IMR-90 (cell line): ENCODE measurements at regions not wholly inside any gene's neighbourhood (a gene's known extent, or its start where the extent isn't known, plus 50 kb on each side); places are given as distances from the start of the nearest gene placed in this dataset.

ENCODE experiments used
- ATAC-seq: fragments of 200-7000 bp; cut with Tn5 transposase; 2 replicates; pipeline ENCODE4 v1.9.1; 2020; ENCODE audit warnings: low read depth, mild to moderate bottlenecking, moderate library complexity
- BruUV-seq: library from RNA; stranded (reverse); fragments of 400-500 nt; replicated peaks from 2 replicates; lab custom pipeline; 2021; lab: Mats Ljungman, UMichigan
- CTCF ChIA-PET: fragments of 300-600 bp; formaldehyde crosslinking; extraction: SDS; loops from one replicate; lab custom pipeline; 2021; ENCODE audit warnings: antibody characterized with exemption; lab: Yijun Ruan, JAX
- POLR2A ChIA-PET: fragments of 300-600 bp; sonication (Branson Sonifier 250); formaldehyde crosslinking; loops from one replicate; lab custom pipeline; 2022; ENCODE audit warnings: antibody characterized with exemption; ENCODE audit not compliant: unreplicated experiment; lab: Charles Lee
- DNase-seq: peaks from one replicate; pipeline ENCODE4 v3.0.0; 2013
- H2AFZ ChIP-seq: replicated peaks from 2 replicates; pipeline ENCODE3; 2013; ENCODE audit warnings: low read length, mild to moderate bottlenecking; ENCODE audit not compliant: poor library complexity
- H2AK5ac ChIP-seq: 2 replicates; pipeline ENCODE4 v1.6.1; 2013; ENCODE audit warnings: low read depth, low read length, inconsistent platforms
- H2AK9ac ChIP-seq: replicated peaks from 2 replicates; pipeline ENCODE3; 2013; ENCODE audit warnings: mild to moderate bottlenecking, low read depth, low read length, moderate library complexity; ENCODE audit not compliant: poor library complexity
- H2BK120ac ChIP-seq: 2 replicates; pipeline ENCODE4 v1.6.1; 2013; ENCODE audit warnings: low read depth, low read length, inconsistent platforms
- H2BK15ac ChIP-seq: 3 replicates; pipeline ENCODE4 v1.6.1; 2013; ENCODE audit warnings: low read depth, low read length, inconsistent platforms
- H2BK20ac ChIP-seq: 2 replicates; pipeline ENCODE4 v1.6.1; 2013; ENCODE audit warnings: low read depth, mild to moderate bottlenecking, inconsistent platforms, low read length, moderate library complexity
- H2BK5ac ChIP-seq: 2 replicates; pipeline ENCODE4 v1.6.1; 2013; ENCODE audit warnings: mild to moderate bottlenecking, low read depth, low read length, inconsistent platforms; ENCODE audit not compliant: poor library complexity, severe bottlenecking
- H3K14ac ChIP-seq: replicated peaks from 2 replicates; pipeline ENCODE4 v1.6.1; 2013; ENCODE audit warnings: low read depth, low read length, inconsistent platforms
- H3K18ac ChIP-seq: 2 replicates; pipeline ENCODE4 v1.6.1; 2013; ENCODE audit warnings: low read depth, low read length, control low read depth
- H3K23ac ChIP-seq: 2 replicates; pipeline ENCODE4 v1.6.1; 2013; ENCODE audit warnings: low read depth, low read length, inconsistent platforms
- H3K27ac ChIP-seq: 2 replicates; pipeline ENCODE4 v1.5.1; 2013; ENCODE audit warnings: mild to moderate bottlenecking, control low read depth, low read length; ENCODE audit not compliant: insufficient read depth
- H3K27me3 ChIP-seq: 2 replicates; pipeline ENCODE4 v1.6.1; 2013; ENCODE audit warnings: low read length; ENCODE audit not compliant: control insufficient read depth, insufficient read depth
- H3K36me3 ChIP-seq: 2 replicates; pipeline ENCODE4 v1.6.1; 2013; ENCODE audit warnings: low read length, mixed read lengths; ENCODE audit not compliant: control insufficient read depth, insufficient read depth
- H3K4ac ChIP-seq: 2 replicates; pipeline ENCODE4 v1.6.1; 2013; ENCODE audit warnings: low read depth, low read length, inconsistent platforms
- H3K4me1 ChIP-seq: 2 replicates; pipeline ENCODE4 v1.6.1; 2013; ENCODE audit warnings: low read length, mixed read lengths; ENCODE audit not compliant: control insufficient read depth, insufficient read depth
- H3K4me2 ChIP-seq: 2 replicates; pipeline ENCODE4 v1.6.1; 2013; ENCODE audit warnings: low read depth, mild to moderate bottlenecking, control low read depth, low read length, moderate library complexity
- H3K4me3 ChIP-seq: 2 replicates; pipeline ENCODE4 v1.5.1; 2013; ENCODE audit warnings: low read depth, mild to moderate bottlenecking, control low read depth, low read length, moderate library complexity; ENCODE audit not compliant: insufficient read depth
- H3K56ac ChIP-seq: 2 replicates; pipeline ENCODE4 v1.6.1; 2013; ENCODE audit warnings: low read length, inconsistent platforms; ENCODE audit not compliant: insufficient read depth; ENCODE audit errors: extremely low read depth
- H3K79me1 ChIP-seq, 2 experiments: 2 replicates each; pipeline ENCODE4 v1.6.1; 2013; ENCODE audit warnings: low read length in 2 of 2, inconsistent platforms in 1 of 2, low read depth in 1 of 2
- H3K9ac ChIP-seq: 2 replicates; pipeline ENCODE4 v1.6.1; 2013; ENCODE audit warnings: low read depth, low read length, control low read depth
- H3K9me1 ChIP-seq: 2 replicates; pipeline ENCODE4 v1.6.1; 2013; ENCODE audit warnings: low read length, inconsistent platforms; ENCODE audit not compliant: insufficient read depth
- H3K9me3 ChIP-seq: 2 replicates; pipeline ENCODE4 v1.6.1; 2013; ENCODE audit warnings: low read length; ENCODE audit not compliant: control insufficient read depth, insufficient read depth
- H4K20me1 ChIP-seq: 2 replicates; pipeline ENCODE4 v1.6.1; 2013; ENCODE audit warnings: low read length, inconsistent platforms; ENCODE audit not compliant: insufficient read depth
- H4K5ac ChIP-seq: 2 replicates; pipeline ENCODE4 v1.6.1; 2013; ENCODE audit warnings: mild to moderate bottlenecking, low read depth, low read length, control low read depth
- H4K8ac ChIP-seq, 2 experiments: 2 replicates each; pipeline ENCODE4 v1.6.1; 2013; ENCODE audit warnings: low read depth in 2 of 2, low read length in 2 of 2, control low read depth in 1 of 2, inconsistent platforms in 1 of 2
- H4K91ac ChIP-seq: 2 replicates; pipeline ENCODE4 v1.6.1; 2013; ENCODE audit warnings: low read depth, low read length, inconsistent platforms; ENCODE audit not compliant: insufficient read depth
- BHLHE40 ChIP-seq: fragments of 150-350 bp; IDR thresholded peaks from 2 replicates; pipeline ENCODE4 v1.6.1; 2016; ENCODE audit warnings: mild to moderate bottlenecking, low read depth, low read length
- CEBPB ChIP-seq: IDR thresholded peaks from 2 replicates; pipeline ENCODE4 v1.6.1; 2012; ENCODE audit warnings: low read depth, low read length, improper control_type of control experiment
- CHD1 ChIP-seq: IDR thresholded peaks from 2 replicates; pipeline ENCODE4 v1.6.1; 2012; ENCODE audit warnings: low read depth, low read length, improper control_type of control experiment
- CTCF ChIP-seq: conservative IDR thresholded peaks from 2 replicates; pipeline ENCODE4 v1.5.1; 2012; ENCODE audit warnings: mild to moderate bottlenecking, low read depth, low read length, improper control_type of control experiment
- FOS ChIP-seq: fragments of 150-350 bp; IDR thresholded peaks from 2 replicates; pipeline ENCODE4 v1.6.1; 2016; ENCODE audit warnings: low read depth, low read length
- MAFK ChIP-seq: IDR thresholded peaks from 2 replicates; pipeline ENCODE4 v1.6.1; 2012; ENCODE audit warnings: low read depth, low read length, improper control_type of control experiment
- MAZ ChIP-seq: IDR thresholded peaks from 2 replicates; pipeline ENCODE4 v1.6.1; 2012; ENCODE audit warnings: low read depth, mild to moderate bottlenecking, low read length, improper control_type of control experiment, moderate library complexity, borderline replicate concordance
- MXI1 ChIP-seq: IDR thresholded peaks from 2 replicates; pipeline ENCODE4 v1.6.1; 2012; ENCODE audit warnings: low read depth, mild to moderate bottlenecking, low read length, moderate library complexity, borderline replicate concordance
- NFE2L2 ChIP-seq: fragments of 150-350 bp; IDR thresholded peaks from 2 replicates; pipeline ENCODE4 v1.6.1; 2016; ENCODE audit warnings: low read depth, mild to moderate bottlenecking, low read length
- POLR2A ChIP-seq: IDR thresholded peaks from 2 replicates; pipeline ENCODE4 v1.6.1; 2012; ENCODE audit warnings: mild to moderate bottlenecking, low read depth, low read length
- RAD21 ChIP-seq: IDR thresholded peaks from 2 replicates; pipeline ENCODE4 v1.6.1; 2012; ENCODE audit warnings: low read length, improper control_type of control experiment
- RCOR1 ChIP-seq: IDR thresholded peaks from 2 replicates; pipeline ENCODE4 v1.6.1; 2012; ENCODE audit warnings: mild to moderate bottlenecking, low read length, improper control_type of control experiment; ENCODE audit not compliant: insufficient replicate concordance
- RFX5 ChIP-seq: IDR thresholded peaks from 2 replicates; pipeline ENCODE4 v1.8.0; 2012; ENCODE audit warnings: low read depth, mild to moderate bottlenecking, low read length, moderate library complexity
- SMC3 ChIP-seq: fragments of 150-350 bp; IDR thresholded peaks from 2 replicates; pipeline ENCODE4 v1.6.1; 2016; ENCODE audit warnings: low read depth, mild to moderate bottlenecking, antibody characterized with exemption, low read length, moderate library complexity
- WGBS, 2 experiments: methylation state at CpG; one replicate each; pipeline versions ENCODE4 v1.1.5 to v1.1.7; 2013; ENCODE audit warnings: missing lambda C conversion rate in 2 of 2; ENCODE audit not compliant: insufficient read length in 1 of 2; ENCODE audit errors: extremely low coverage in 2 of 2; 5-methylcytosine and 5-hydroxymethylcytosine counted together
- dilution Hi-C: fragments of 300-500 bp; cut with HindIII; formaldehyde crosslinking; loops from one replicate; pipeline ENCODE4 v1.14.3; 2018; ENCODE audit warnings: low sequenced_read_pairs; ENCODE audit not compliant: unreplicated experiment
- in situ Hi-C: fragments of 300-500 bp; cut with MboI; formaldehyde crosslinking; loops from 3 replicates; pipeline ENCODE4 v1.14.3; 2019; ENCODE audit warnings: low sequenced_read_pairs, inconsistent platforms, mixed read lengths
- intact Hi-C: fragments of 100-400 bp; cut with micrococcal nuclease; formaldehyde crosslinking; loops from 2 replicates; pipeline ENCODE4 v1.10.0; 2022
- TF ChIP-seq, protein P1 (sequence below): fragments of 150-350 bp; IDR thresholded peaks from 2 replicates; pipeline ENCODE4 v1.6.1; 2017; ENCODE audit warnings: mild to moderate bottlenecking, antibody characterized with exemption, low read length, low read depth
- TF ChIP-seq, protein P2 (sequence below): fragments of 150-350 bp; IDR thresholded peaks from 2 replicates; pipeline ENCODE4 v1.6.1; 2016; ENCODE audit warnings: low read depth, mild to moderate bottlenecking, low read length, moderate library complexity, borderline replicate concordance

DNA sequence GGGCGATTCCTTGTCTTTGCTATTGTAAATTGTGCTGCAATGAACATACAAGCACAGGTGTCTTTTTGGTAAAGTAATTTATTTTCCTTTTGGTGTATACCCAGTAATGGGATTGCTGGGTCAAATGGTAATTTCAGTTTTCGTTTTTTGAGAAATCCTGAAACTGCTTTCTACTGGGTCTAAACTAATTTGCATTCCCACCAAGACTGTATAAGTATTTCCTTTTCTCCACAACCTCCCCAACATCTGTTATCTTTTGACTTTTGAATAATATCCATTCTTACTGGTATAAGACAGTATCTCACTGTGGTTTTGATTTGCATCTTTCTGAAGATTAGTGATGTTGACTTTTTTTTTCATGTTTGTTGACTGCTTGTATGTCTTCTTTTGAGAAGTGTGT, 2506.0 kb downstream of the PCDH7 start:
- POLR2A ChIA-PET = no interaction called here
- dilution Hi-C loops (no loop called here), in situ Hi-C loops (no loop called here)

More for the DNA sequence above, 2506.0 kb downstream of the PCDH7 start:
- intact Hi-C loops = no loop called here
- H4K20me1 ChIP-seq = no peaks in the 10 kb centered on the region
- H2BK20ac ChIP-seq = no peak overlapping the region
- no peak overlapping the region for H3K23ac ChIP-seq
- ATAC-seq (no peak), DNase-seq (no peak)
- H2BK5ac ChIP-seq = no peak overlapping the region
- H2AK9ac ChIP-seq = no peak overlapping the region
- no CpG with 5 or more reads among the region's 2 CpGs for WGBS, 2 experiments
- no peak overlapping the region for H2AFZ ChIP-seq
- H3K9me1 ChIP-seq = no peaks in the 10 kb centered on the region
- TF ChIP-seq MAZ (no peak), FOS (no peak), MXI1 (no peak), MAFK (no peak), NFE2L2 (no peak), POLR2A (no peak), CEBPB (no peak), RFX5 (no peak), SMC3 (no peak), CHD1 (no peak), RCOR1 (no peak), BHLHE40 (no peak), CTCF (no peak), RAD21 (no peak)
- TF ChIP-seq, protein P1, sequence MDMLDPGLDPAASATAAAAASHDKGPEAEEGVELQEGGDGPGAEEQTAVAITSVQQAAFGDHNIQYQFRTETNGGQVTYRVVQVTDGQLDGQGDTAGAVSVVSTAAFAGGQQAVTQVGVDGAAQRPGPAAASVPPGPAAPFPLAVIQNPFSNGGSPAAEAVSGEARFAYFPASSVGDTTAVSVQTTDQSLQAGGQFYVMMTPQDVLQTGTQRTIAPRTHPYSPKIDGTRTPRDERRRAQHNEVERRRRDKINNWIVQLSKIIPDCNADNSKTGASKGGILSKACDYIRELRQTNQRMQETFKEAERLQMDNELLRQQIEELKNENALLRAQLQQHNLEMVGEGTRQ = no peak
- TF ChIP-seq, protein P2, sequence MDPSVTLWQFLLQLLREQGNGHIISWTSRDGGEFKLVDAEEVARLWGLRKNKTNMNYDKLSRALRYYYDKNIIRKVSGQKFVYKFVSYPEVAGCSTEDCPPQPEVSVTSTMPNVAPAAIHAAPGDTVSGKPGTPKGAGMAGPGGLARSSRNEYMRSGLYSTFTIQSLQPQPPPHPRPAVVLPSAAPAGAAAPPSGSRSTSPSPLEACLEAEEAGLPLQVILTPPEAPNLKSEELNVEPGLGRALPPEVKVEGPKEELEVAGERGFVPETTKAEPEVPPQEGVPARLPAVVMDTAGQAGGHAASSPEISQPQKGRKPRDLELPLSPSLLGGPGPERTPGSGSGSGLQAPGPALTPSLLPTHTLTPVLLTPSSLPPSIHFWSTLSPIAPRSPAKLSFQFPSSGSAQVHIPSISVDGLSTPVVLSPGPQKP = no peak
- H3K9ac ChIP-seq = no peak overlapping the region
- H3K56ac ChIP-seq = no peak overlapping the region
- no peak overlapping the region for H2BK15ac ChIP-seq
- no peaks in the 10 kb centered on the region for H3K27me3 ChIP-seq
- no peak overlapping the region for H3K14ac ChIP-seq
- H3K4me1 ChIP-seq = no peaks in the 10 kb centered on the region
- no peak overlapping the region for H3K4ac ChIP-seq
- no peak overlapping the region for H4K5ac ChIP-seq
- BruUV-seq = no TSS peak
- H3K18ac ChIP-seq = no peak overlapping the region
- CTCF ChIA-PET = no interaction called here
- no peak overlapping the region for H4K8ac ChIP-seq
- no peak overlapping the region for H3K27ac ChIP-seq
- no peak overlapping the region for H3K4me2 ChIP-seq
- no peak overlapping the region for H4K91ac ChIP-seq
- H3K9me3 ChIP-seq = peaks cover 2% of the 10 kb centered on the region; the same call in 1 of the 2 replicates
- no peaks in the 10 kb centered on the region for H3K36me3 ChIP-seq
- H2BK120ac ChIP-seq = no peak overlapping the region
- no peak overlapping the region for H2AK5ac ChIP-seq
- no peaks in the 10 kb centered on the region for H3K79me1 ChIP-seq
- no peak overlapping the region for H3K4me3 ChIP-seq
